KMS-11 (cell line): ENCODE measurements at regions not wholly inside any gene's neighbourhood (a gene's known extent, or its start where the extent isn't known, plus 50 kb on each side); places are given as distances from the start of the nearest gene placed in this dataset.

Experiments used
- H2AFZ ChIP-seq: fragments of 200-600 bp; sonication (generic); 2 replicates; pipeline ENCODE4 v1.6.1; 2016; ENCODE audit warnings: antibody characterized with exemption, mixed run types, low read depth
- H3K27ac ChIP-seq: fragments of 200-600 bp; sonication (generic); 2 replicates; pipeline ENCODE4 v1.6.1; 2016; ENCODE audit warnings: mild to moderate bottlenecking, mixed run types
- H3K27me3 ChIP-seq: fragments of 200-600 bp; sonication (generic); 2 replicates; pipeline ENCODE4 v1.6.1; 2017; ENCODE audit warnings: mild to moderate bottlenecking, low read depth, mixed run types, moderate library complexity; ENCODE audit not compliant: insufficient read depth
- H3K36me3 ChIP-seq: fragments of 200-600 bp; sonication (generic); 2 replicates; pipeline ENCODE4 v1.6.1; 2017; ENCODE audit warnings: mild to moderate bottlenecking, mixed run types; ENCODE audit not compliant: insufficient read depth
- H3K4me1 ChIP-seq: fragments of 200-600 bp; sonication (generic); 2 replicates; pipeline ENCODE4 v1.6.1; 2016; ENCODE audit warnings: mild to moderate bottlenecking, low read depth, mixed run types; ENCODE audit not compliant: poor library complexity, severe bottlenecking
- H3K4me2 ChIP-seq: fragments of 200-600 bp; sonication (generic); 2 replicates; pipeline ENCODE4 v1.7.0; 2016; ENCODE audit warnings: mild to moderate bottlenecking, mixed run types
- H3K4me3 ChIP-seq: fragments of 200-600 bp; sonication (generic); IDR thresholded peaks from 2 replicates; pipeline ENCODE4 v1.6.1; 2017; ENCODE audit warnings: low read depth, low read length, mixed read lengths; ENCODE audit not compliant: insufficient read depth
- H3K79me2 ChIP-seq: fragments of 200-600 bp; sonication (generic); 2 replicates; pipeline ENCODE4 v1.6.1; 2016; ENCODE audit warnings: low read depth, mixed run types; ENCODE audit not compliant: insufficient read depth
- H3K9ac ChIP-seq: fragments of 200-600 bp; sonication (generic); 2 replicates; pipeline ENCODE4 v1.6.1; 2016; ENCODE audit warnings: mild to moderate bottlenecking, mixed run types
- H4K20me1 ChIP-seq: fragments of 200-600 bp; sonication (generic); 2 replicates; pipeline ENCODE4 v1.6.1; 2016; ENCODE audit warnings: mild to moderate bottlenecking, mixed run types; ENCODE audit not compliant: insufficient read depth
- CTCF ChIP-seq: fragments of 200-600 bp; sonication (generic); conservative IDR thresholded peaks from 2 replicates; pipeline ENCODE4 v1.6.1; 2017; ENCODE audit warnings: low read depth, mild to moderate bottlenecking, antibody characterized with exemption, low read length, moderate library complexity, mixed read lengths

GRCh38 chr16:86971251-86971650, 345.9 kb downstream of the C16orf95 start:
- no peaks in the 10 kb centered on the region for H4K20me1 ChIP-seq
- H2AFZ ChIP-seq: no peak overlapping the region
- no peaks in the 10 kb centered on the region; the same call in 1 of the 2 replicates for H3K36me3 ChIP-seq
- TF ChIP-seq CTCF: no peak
- H3K4me3 ChIP-seq: no peak overlapping the region
- H3K27ac ChIP-seq: no peak overlapping the region
- H3K4me2 ChIP-seq: no peak overlapping the region
- no peaks in the 10 kb centered on the region for H3K79me2 ChIP-seq
- H3K9ac ChIP-seq: no peak overlapping the region
- no peaks in the 10 kb centered on the region for H3K4me1 ChIP-seq
- peaks cover 5% of the 10 kb centered on the region; the same call in 1 of the 2 replicates for H3K27me3 ChIP-seq

GRCh38 chr16:86974120-86974519, 343.1 kb downstream of the C16orf95 start:
- Histone ChIP-seq H3K9ac (no peak overlapping the region), H3K79me2 (no peaks in the 10 kb centered on the region), H3K27ac (no peak overlapping the region), H4K20me1 (no peaks in the 10 kb centered on the region), H2AFZ (no peak overlapping the region), H3K27me3 (no peaks in the 10 kb centered on the region), H3K4me1 (no peaks in the 10 kb centered on the region), H3K4me2 (no peak overlapping the region), H3K36me3 (no peaks in the 10 kb centered on the region; the same call in 1 of the 2 replicates), H3K4me3 (no peak overlapping the region)
- no peak for TF ChIP-seq CTCF

GRCh38 chr16:86975445-86975844, 341.7 kb downstream of the C16orf95 start:
- Histone ChIP-seq H4K20me1 (no peaks in the 10 kb centered on the region), H2AFZ (no peak overlapping the region), H3K4me2 (no peak overlapping the region), H3K27me3 (0 out of 2 replicates have a peak, but pooled peaks cover 3% of the 10 kb centered on the region), H3K36me3 (no peaks in the 10 kb centered on the region; the same call in 1 of the 2 replicates), H3K4me3 (no peak overlapping the region), H3K27ac (no peak overlapping the region), H3K79me2 (no peaks in the 10 kb centered on the region), H3K9ac (no peak overlapping the region), H3K4me1 (no peaks in the 10 kb centered on the region)
- no peak for TF ChIP-seq CTCF

- Histone ChIP-seq H3K9ac (no peak overlapping the region), H3K79me2 (no peaks in the 10 kb centered on the region), H3K27me3 (peaks cover 3% of the 10 kb centered on the region; the same call in 1 of the 2 replicates), H3K27ac (no peak overlapping the region), H3K36me3 (no peaks in the 10 kb centered on the region; the same call in 1 of the 2 replicates), H4K20me1 (no peaks in the 10 kb centered on the region), H3K4me2 (no peak overlapping the region), H3K4me3 (no peak overlapping the region), H2AFZ (no peak overlapping the region), H3K4me1 (no peaks in the 10 kb centered on the region)
- TF ChIP-seq CTCF: no peak
Observed at GRCh38 chr16:86977076-86977676, 340.0 kb downstream of the C16orf95 start.
